HepG2 (cell line): ENCODE measurements at regions not wholly inside any gene's neighbourhood (a gene's known extent, or its start where the extent isn't known, plus 50 kb on each side); places are given as distances from the start of the nearest gene placed in this dataset.

Experiments
- ATAC-seq: fragments of 200-7000 bp; cut with Tn5 transposase; 3 replicates; pipeline ENCODE4 v1.9.1; 2020; ENCODE audit warnings: mild to moderate bottlenecking, moderate library complexity
- BruUV-seq: library from RNA; stranded (reverse); fragments of 400-500 nt; replicated peaks from 2 replicates; lab custom pipeline; 2021; lab: Mats Ljungman, UMichigan
- CTCF ChIA-PET: fragments of 300-600 bp; formaldehyde crosslinking; extraction: SDS; loops from one replicate; lab custom pipeline; 2021; ENCODE audit warnings: low total read pairs, inconsistent platforms, low intra/inter-chr PET ratio; lab: Yijun Ruan, JAX
- POLR2A ChIA-PET: fragments of 350-600 bp; sonication (Branson Sonifier 250); formaldehyde crosslinking; loops from one replicate; lab custom pipeline; 2020; ENCODE audit warnings: antibody characterized with exemption, inconsistent platforms; lab: Yijun Ruan, JAX
- DNase-seq: peaks from one replicate; pipeline ENCODE4 v3.0.0-alpha.2; 2015; ENCODE audit warnings: low spot score
- FAIRE-seq: peaks from 3 replicates; lab custom pipeline; 2011; peaks lifted over from hg19 to GRCh38; lab: Jason Lieb, UNC
- H2AFZ ChIP-seq: one replicate; pipeline ENCODE4 v1.6.1; 2011; ENCODE audit warnings: low read length, inconsistent platforms
- H3K27ac ChIP-seq: fragments of 300-600 bp; 3 replicates; pipeline ENCODE4 v1.8.0; 2011; ENCODE audit warnings: mixed run types, mild to moderate bottlenecking, mixed read lengths, low read length, inconsistent platforms; ENCODE audit not compliant: insufficient read depth; ENCODE audit errors: extremely low read length
- H3K27me3 ChIP-seq, 2 experiments: fragments of 200-600 bp in 1 of 2; 2 replicates in 1 of 2; 3 replicates in 1 of 2; pipeline versions ENCODE4 v1.6.0 to v1.8.0; 2011; ENCODE audit warnings: low read length in 2 of 2, mild to moderate bottlenecking in 2 of 2, moderate library complexity in 2 of 2, inconsistent platforms in 1 of 2; ENCODE audit not compliant: insufficient read depth in 2 of 2, control insufficient read depth in 1 of 2
- H3K36me3 ChIP-seq, 2 experiments: fragments of 200-600 bp in 1 of 2; replicated peaks in 1 of 2; 2 replicates in 1 of 2; 3 replicates in 1 of 2; pipeline versions ENCODE4 v1.5.1 to v1.8.0; 2011; ENCODE audit warnings: low read length in 2 of 2, inconsistent platforms in 1 of 2; ENCODE audit not compliant: insufficient read depth in 2 of 2, control insufficient read depth in 1 of 2
- H3K4me1 ChIP-seq: 2 replicates; pipeline ENCODE4 v1.5.1; 2012; ENCODE audit warnings: low read length, inconsistent platforms; ENCODE audit not compliant: insufficient read depth
- H3K4me2 ChIP-seq: 2 replicates; pipeline ENCODE4 v1.6.0; 2011; ENCODE audit warnings: low read depth, low read length, inconsistent platforms
- H3K4me3 ChIP-seq, 3 experiments: fragments of 200-600 bp in 1 of 3; sonication (generic), shearing (Covaris generic) in 1 of 3; replicated peaks in 1 of 3; 2 replicates each; pipeline ENCODE4 v1.5.1; 2011 to 2016; ENCODE audit warnings: low read length in 3 of 3, inconsistent platforms in 2 of 3, low read depth in 2 of 3, mild to moderate bottlenecking in 2 of 3, control low read depth in 1 of 3, mixed read lengths in 1 of 3; ENCODE audit not compliant: insufficient read depth in 1 of 3
- H3K79me2 ChIP-seq: one replicate; pipeline ENCODE4 v1.6.1; 2011; ENCODE audit warnings: low read length, inconsistent platforms; ENCODE audit not compliant: insufficient read depth
- H3K9ac ChIP-seq: 2 replicates; pipeline ENCODE4 v1.6.0; 2011; ENCODE audit warnings: mild to moderate bottlenecking, low read depth, low read length, inconsistent platforms; ENCODE audit not compliant: insufficient read depth
- H3K9me3 ChIP-seq: 2 replicates; pipeline ENCODE4 v1.5.1; 2012; ENCODE audit warnings: mild to moderate bottlenecking, low read length
- H4K20me1 ChIP-seq: 2 replicates; pipeline ENCODE4 v1.6.0; 2011; ENCODE audit warnings: inconsistent platforms, mild to moderate bottlenecking, low read length, moderate library complexity; ENCODE audit not compliant: insufficient read depth
- CENPT ChIP-seq: sonication (generic); formaldehyde crosslinking; IDR thresholded peaks from 2 replicates; pipeline ENCODE4 v1.8.0; 2022; ENCODE audit warnings: low read depth, mild to moderate bottlenecking, moderate library complexity, missing genetic modification reagents
- JUN ChIP-seq: sonication (generic); formaldehyde crosslinking; IDR thresholded peaks from 2 replicates; pipeline ENCODE4 v1.4.0; 2020; ENCODE audit warnings: mild to moderate bottlenecking, missing genetic modification reagents
- MATR3 ChIP-seq: sonication (generic); formaldehyde crosslinking; IDR thresholded peaks from 2 replicates; pipeline ENCODE4 v1.4.0; 2020; ENCODE audit warnings: missing genetic modification reagents
- MLLT10 ChIP-seq: sonication (generic); formaldehyde crosslinking; IDR thresholded peaks from 2 replicates; pipeline ENCODE4 v1.4.0; 2020; ENCODE audit warnings: missing genetic modification reagents
- MYNN ChIP-seq: sonication (generic); formaldehyde crosslinking; IDR thresholded peaks from 2 replicates; pipeline ENCODE4 v1.4.0; 2020; ENCODE audit warnings: mild to moderate bottlenecking, low read depth, missing genetic modification reagents
- NCOR1 ChIP-seq: fragments of 200-600 bp; sonication (generic); IDR thresholded peaks from 2 replicates; pipeline ENCODE4 v1.7.0; 2017; ENCODE audit warnings: antibody characterized with exemption, low read length, borderline replicate concordance
- NR2C2 ChIP-seq: sonication (generic); formaldehyde crosslinking; IDR thresholded peaks from 2 replicates; pipeline ENCODE4 v1.4.0; 2020; ENCODE audit warnings: missing genetic modification reagents, mild to moderate bottlenecking, moderate library complexity, borderline replicate concordance
- RARA ChIP-seq: IDR thresholded peaks from 2 replicates; pipeline ENCODE4 v1.6.1; 2016; ENCODE audit warnings: missing genetic modification reagents, missing compliant biosample characterization
- REL ChIP-seq: sonication (generic); formaldehyde crosslinking; conservative IDR thresholded peaks from 2 replicates; pipeline ENCODE4 v1.8.0; 2022; ENCODE audit warnings: mild to moderate bottlenecking, missing genetic modification reagents, moderate library complexity
- SMC3 ChIP-seq: IDR thresholded peaks from 2 replicates; pipeline ENCODE4 v1.6.1; 2011; ENCODE audit warnings: low read length, improper control_type of control experiment
- ZNF558 ChIP-seq: sonication (generic); formaldehyde crosslinking; IDR thresholded peaks from 2 replicates; pipeline ENCODE4 v1.9.0; 2022; ENCODE audit warnings: mild to moderate bottlenecking, missing genetic modification reagents, borderline replicate concordance
- ZNF775 ChIP-seq: sonication (generic); formaldehyde crosslinking; IDR thresholded peaks from 2 replicates; pipeline ENCODE4 v1.4.0; 2020; ENCODE audit warnings: missing genetic modification reagents, mild to moderate bottlenecking, moderate library complexity, borderline replicate concordance
- ZNF790 ChIP-seq: sonication (generic); formaldehyde crosslinking; IDR thresholded peaks from 2 replicates; pipeline ENCODE4 v1.8.0; 2022; ENCODE audit warnings: missing genetic modification reagents, mild to moderate bottlenecking, borderline replicate concordance
- WGBS: methylation state at CpG from one replicate; pipeline ENCODE4 v1.1.6; 2017; ENCODE audit warnings: low lambda C conversion rate; 5-methylcytosine and 5-hydroxymethylcytosine counted together
- in situ Hi-C: cut with HindIII; loops from 2 replicates; pipeline ENCODE4 v1.10.0; 2017; ENCODE audit warnings: low pct_unique_long_range_greater_than_20kb; ENCODE audit not compliant: extremely low pct_ligation_motif_present
- intact Hi-C: fragments of 100-400 bp; cut with micrococcal nuclease; formaldehyde crosslinking; loops from one replicate; pipeline ENCODE4 v1.10.0; 2022; ENCODE audit not compliant: unreplicated experiment
- TF ChIP-seq, protein P1 (sequence below): sonication (generic); formaldehyde crosslinking; conservative IDR thresholded peaks from 2 replicates; pipeline ENCODE4 v1.4.0; 2020; ENCODE audit warnings: missing genetic modification reagents
- TF ChIP-seq, protein P2 (sequence below): sonication (generic); formaldehyde crosslinking; IDR thresholded peaks from 2 replicates; pipeline ENCODE4 v1.5.0; 2020; ENCODE audit warnings: missing genetic modification reagents
- TF ChIP-seq, protein P3 (sequence below): sonication (generic); formaldehyde crosslinking; IDR thresholded peaks from 2 replicates; pipeline ENCODE4 v1.5.1; 2020; ENCODE audit warnings: mild to moderate bottlenecking, missing genetic modification reagents, moderate library complexity

DNA sequence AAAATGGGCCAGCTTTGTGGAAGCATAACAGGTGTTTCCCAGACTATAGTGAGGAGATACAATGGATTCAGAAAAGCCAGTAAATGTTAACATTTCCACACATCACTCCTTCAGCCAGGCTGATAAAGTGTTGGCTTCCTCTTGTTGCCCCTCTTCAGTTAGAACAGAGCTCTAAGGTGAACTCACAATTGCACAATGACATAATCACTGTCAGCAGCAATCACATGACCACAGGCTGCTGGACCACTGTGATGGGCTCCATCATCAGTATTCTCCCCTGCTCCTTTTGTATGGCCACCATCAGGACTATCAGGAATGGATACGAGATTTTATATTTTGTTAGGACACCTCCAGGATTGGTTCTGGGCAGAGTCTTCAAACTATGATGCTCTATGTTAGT, 849.4 kb upstream of the GHITM start (continued):
- TF ChIP-seq, protein P1, sequence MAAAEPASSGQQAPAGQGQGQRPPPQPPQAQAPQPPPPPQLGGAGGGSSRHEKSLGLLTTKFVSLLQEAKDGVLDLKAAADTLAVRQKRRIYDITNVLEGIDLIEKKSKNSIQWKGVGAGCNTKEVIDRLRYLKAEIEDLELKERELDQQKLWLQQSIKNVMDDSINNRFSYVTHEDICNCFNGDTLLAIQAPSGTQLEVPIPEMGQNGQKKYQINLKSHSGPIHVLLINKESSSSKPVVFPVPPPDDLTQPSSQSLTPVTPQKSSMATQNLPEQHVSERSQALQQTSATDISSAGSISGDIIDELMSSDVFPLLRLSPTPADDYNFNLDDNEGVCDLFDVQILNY, result no peak
- no peak for TF ChIP-seq RARA (CRISPR knock-in tag)
- no peak for TF ChIP-seq SMC3
- no peak for TF ChIP-seq CENPT (CRISPR knock-in tag)
- TF ChIP-seq, protein P2, sequence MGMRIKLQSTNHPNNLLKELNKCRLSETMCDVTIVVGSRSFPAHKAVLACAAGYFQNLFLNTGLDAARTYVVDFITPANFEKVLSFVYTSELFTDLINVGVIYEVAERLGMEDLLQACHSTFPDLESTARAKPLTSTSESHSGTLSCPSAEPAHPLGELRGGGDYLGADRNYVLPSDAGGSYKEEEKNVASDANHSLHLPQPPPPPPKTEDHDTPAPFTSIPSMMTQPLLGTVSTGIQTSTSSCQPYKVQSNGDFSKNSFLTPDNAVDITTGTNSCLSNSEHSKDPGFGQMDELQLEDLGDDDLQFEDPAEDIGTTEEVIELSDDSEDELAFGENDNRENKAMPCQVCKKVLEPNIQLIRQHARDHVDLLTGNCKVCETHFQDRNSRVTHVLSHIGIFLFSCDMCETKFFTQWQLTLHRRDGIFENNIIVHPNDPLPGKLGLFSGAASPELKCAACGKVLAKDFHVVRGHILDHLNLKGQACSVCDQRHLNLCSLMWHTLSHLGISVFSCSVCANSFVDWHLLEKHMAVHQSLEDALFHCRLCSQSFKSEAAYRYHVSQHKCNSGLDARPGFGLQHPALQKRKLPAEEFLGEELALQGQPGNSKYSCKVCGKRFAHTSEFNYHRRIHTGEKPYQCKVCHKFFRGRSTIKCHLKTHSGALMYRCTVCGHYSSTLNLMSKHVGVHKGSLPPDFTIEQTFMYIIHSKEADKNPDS (CRISPR knock-in tag), result no peak
- no peak for TF ChIP-seq NCOR1

DNA sequence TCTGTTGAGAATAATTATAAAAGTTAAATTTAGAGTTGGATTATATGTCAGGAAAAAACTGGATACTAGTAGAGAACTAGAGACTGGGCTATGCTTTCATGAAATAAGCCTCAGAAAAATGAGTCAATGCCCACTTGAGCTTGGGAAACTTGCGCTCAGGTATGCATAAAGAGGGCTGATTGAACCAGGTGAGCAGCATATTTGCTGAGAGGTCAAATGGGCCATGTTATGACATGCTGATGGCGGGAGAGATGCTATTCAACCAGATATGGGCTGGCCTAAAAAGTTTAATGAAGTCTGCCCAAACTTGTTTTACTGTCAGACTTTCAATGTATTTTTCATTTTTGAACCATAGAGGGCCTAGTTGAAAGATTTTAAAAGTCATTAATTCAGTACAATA, 837.6 kb upstream of the GHITM start:
- no peak overlapping the region for H3K27ac ChIP-seq
- TF ChIP-seq MYNN (CRISPR knock-in tag) (no peak), MATR3 (no peak), REL (CRISPR knock-in tag) (no peak), ZNF775 (CRISPR knock-in tag) (no peak), ZNF558 (CRISPR knock-in tag) (no peak), RARA (CRISPR knock-in tag) (no peak), MLLT10 (no peak), ZNF790 (CRISPR knock-in tag) (no peak), JUN (CRISPR knock-in tag) (no peak), NR2C2 (CRISPR knock-in tag) (no peak)
- TF ChIP-seq, protein P3, sequence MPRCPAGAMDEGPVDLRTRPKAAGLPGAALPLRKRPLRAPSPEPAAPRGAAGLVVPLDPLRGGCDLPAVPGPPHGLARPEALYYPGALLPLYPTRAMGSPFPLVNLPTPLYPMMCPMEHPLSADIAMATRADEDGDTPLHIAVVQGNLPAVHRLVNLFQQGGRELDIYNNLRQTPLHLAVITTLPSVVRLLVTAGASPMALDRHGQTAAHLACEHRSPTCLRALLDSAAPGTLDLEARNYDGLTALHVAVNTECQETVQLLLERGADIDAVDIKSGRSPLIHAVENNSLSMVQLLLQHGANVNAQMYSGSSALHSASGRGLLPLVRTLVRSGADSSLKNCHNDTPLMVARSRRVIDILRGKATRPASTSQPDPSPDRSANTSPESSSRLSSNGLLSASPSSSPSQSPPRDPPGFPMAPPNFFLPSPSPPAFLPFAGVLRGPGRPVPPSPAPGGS, result no peak
- ChIA-PET POLR2A (no interaction called here), CTCF (no interaction called here)
- no peak overlapping the region for H2AFZ ChIP-seq
- no peaks in the 10 kb centered on the region for H4K20me1 ChIP-seq
- H3K36me3 ChIP-seq, result no peaks in the 10 kb centered on the region
- in situ Hi-C loops, result no loop called here
- intact Hi-C loops, result no loop called here
- WGBS, result 4% methylated on average over 2 of the region's 2 CpGs
- peaks cover 48% of the 10 kb centered on the region for H3K9me3 ChIP-seq
- FAIRE-seq, result no peak
- H3K9ac ChIP-seq, result no peak overlapping the region
- DNase-seq, result no peak
- H3K4me1 ChIP-seq, result no peaks in the 10 kb centered on the region
- no peak for ATAC-seq
- H3K4me3 ChIP-seq, result no peak overlapping the region
- no peaks in the 10 kb centered on the region for H3K27me3 ChIP-seq
- BruUV-seq, result no TSS peak
- H3K79me2 ChIP-seq, result no peaks in the 10 kb centered on the region
- H3K4me2 ChIP-seq, result no peak overlapping the region
